WERI-Rb-1 (cell line): ENCODE measurements at regions not wholly inside any gene's neighbourhood (a gene's known extent, or its start where the extent isn't known, plus 50 kb on each side); places are given as distances from the start of the nearest gene placed in this dataset.

Experiments
- DNase-seq: peaks from one replicate; pipeline ENCODE4 v3.0.0-alpha.2; 2020
- H3K27ac ChIP-seq: fragments of 250-450 bp; sonication (Bioruptor Pico); 2 replicates; pipeline ENCODE4 v1.5.1; 2020; ENCODE audit warnings: mild to moderate bottlenecking, moderate library complexity
- H3K27me3 ChIP-seq: fragments of 250-450 bp; sonication (Bioruptor Pico); 2 replicates; pipeline ENCODE4 v1.5.1; 2021; ENCODE audit warnings: mild to moderate bottlenecking, low read depth, moderate library complexity; ENCODE audit not compliant: insufficient read depth, severe bottlenecking
- H3K36me3 ChIP-seq: fragments of 250-450 bp; sonication (Bioruptor Pico); 2 replicates; pipeline ENCODE4 v1.5.1; 2020; ENCODE audit warnings: mild to moderate bottlenecking, moderate library complexity
- H3K4me3 ChIP-seq: 2 replicates; pipeline ENCODE4 v1.5.1; 2011; ENCODE audit warnings: low read depth, mild to moderate bottlenecking, control low read depth, low read length
- H3K9me3 ChIP-seq: fragments of 250-450 bp; sonication (Bioruptor Pico); 2 replicates; pipeline ENCODE4 v1.5.1; 2021; ENCODE audit warnings: mild to moderate bottlenecking, moderate library complexity; ENCODE audit not compliant: severe bottlenecking
- TF ChIP-seq, protein P1 (sequence below): IDR thresholded peaks from 2 replicates; pipeline ENCODE4 v1.5.1; 2011; ENCODE audit warnings: low read depth, mild to moderate bottlenecking, control low read depth, inconsistent platforms, low read length

DNA sequence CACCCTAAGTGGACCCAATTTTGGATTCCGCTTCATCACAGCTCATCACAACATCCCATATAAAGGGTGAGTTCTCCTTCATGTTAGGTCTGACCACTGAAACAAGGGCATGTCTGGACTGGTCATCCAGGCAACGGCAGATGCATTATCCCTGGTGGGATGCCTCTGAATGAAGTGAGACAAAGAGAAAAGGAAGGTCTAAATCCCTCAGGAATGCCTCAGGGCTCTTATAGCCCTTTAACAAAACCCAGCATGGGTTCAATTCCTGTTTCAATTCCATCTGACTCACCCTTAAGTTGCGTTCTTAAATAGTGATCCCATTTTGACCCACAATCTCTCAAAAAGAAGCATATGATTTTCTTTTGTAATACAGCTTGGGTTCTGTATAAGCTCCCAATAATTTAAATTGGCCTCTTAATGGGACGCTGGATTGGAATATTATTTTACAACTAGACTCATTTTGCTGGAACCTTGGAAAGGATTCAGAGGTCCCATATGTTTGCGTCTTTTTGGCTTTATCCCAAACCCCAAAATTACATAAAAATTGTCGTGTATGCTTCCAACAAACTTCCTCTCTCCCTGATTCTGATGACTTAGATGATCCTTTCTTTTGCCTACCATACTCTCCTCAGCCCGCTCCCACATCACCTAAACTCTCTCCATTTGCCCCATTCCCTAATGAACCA lies 287.4 kb upstream of the ZP4 start:
- Histone ChIP-seq H3K27me3 (no peaks in the 10 kb centered on the region), H3K27ac (no peak overlapping the region), H3K9me3 (no peaks in the 10 kb centered on the region), H3K36me3 (no peaks in the 10 kb centered on the region), H3K4me3 (no peak overlapping the region)
- no peak for DNase-seq
- TF ChIP-seq, protein P1, sequence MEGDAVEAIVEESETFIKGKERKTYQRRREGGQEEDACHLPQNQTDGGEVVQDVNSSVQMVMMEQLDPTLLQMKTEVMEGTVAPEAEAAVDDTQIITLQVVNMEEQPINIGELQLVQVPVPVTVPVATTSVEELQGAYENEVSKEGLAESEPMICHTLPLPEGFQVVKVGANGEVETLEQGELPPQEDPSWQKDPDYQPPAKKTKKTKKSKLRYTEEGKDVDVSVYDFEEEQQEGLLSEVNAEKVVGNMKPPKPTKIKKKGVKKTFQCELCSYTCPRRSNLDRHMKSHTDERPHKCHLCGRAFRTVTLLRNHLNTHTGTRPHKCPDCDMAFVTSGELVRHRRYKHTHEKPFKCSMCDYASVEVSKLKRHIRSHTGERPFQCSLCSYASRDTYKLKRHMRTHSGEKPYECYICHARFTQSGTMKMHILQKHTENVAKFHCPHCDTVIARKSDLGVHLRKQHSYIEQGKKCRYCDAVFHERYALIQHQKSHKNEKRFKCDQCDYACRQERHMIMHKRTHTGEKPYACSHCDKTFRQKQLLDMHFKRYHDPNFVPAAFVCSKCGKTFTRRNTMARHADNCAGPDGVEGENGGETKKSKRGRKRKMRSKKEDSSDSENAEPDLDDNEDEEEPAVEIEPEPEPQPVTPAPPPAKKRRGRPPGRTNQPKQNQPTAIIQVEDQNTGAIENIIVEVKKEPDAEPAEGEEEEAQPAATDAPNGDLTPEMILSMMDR, result no peak

DNA sequence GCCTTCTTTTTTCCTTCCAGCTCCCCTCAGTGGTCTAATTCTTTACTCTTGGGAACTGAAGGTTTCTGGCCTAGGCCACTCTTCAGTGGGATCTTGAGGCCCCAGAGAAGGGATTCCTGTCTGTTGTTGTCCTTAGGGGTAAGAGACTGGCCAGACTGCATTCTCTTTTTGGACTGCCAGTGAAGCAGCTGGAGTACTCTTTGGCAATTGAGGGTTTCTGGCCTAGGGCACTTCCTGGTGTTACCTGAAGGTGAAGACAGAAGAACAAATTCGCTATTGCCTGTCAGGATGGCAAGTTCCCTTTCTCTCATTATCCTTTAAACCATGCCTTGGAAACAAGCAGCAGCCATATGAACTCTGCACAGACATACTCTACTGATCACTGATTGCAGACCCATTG lies 286.6 kb upstream of the ZP4 start:
- TF ChIP-seq, protein P1, result no peak
- H3K4me3 ChIP-seq, result no peak overlapping the region
- H3K27ac ChIP-seq, result no peak overlapping the region
- no peaks in the 10 kb centered on the region for H3K9me3 ChIP-seq
- no peak for DNase-seq
- H3K36me3 ChIP-seq, result no peaks in the 10 kb centered on the region
- H3K27me3 ChIP-seq, result no peaks in the 10 kb centered on the region

DNA sequence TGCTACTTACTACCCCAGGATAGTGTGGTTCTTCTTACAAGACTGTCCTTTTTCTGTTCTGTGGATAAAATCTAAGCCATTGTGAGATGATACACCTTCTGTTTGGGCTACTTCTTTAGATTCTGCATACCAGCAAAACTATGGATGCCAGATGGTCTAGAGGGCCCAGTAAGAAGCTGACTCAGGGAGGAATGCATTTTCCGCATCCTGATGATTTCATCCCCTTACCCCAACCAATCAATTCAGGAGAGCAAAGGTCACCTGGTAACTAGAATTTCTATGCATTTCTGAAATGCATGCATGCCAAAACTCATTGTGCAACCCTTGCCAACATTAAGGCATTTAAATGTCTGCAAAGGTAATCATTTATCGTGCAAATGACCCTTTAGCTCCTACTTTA lies 285.7 kb upstream of the ZP4 start:
- no peak for DNase-seq
- H3K9me3 ChIP-seq, result no peaks in the 10 kb centered on the region
- no peaks in the 10 kb centered on the region for H3K36me3 ChIP-seq
- no peaks in the 10 kb centered on the region for H3K27me3 ChIP-seq
- no peak overlapping the region for H3K4me3 ChIP-seq
- TF ChIP-seq, protein P1, result no peak
- no peak overlapping the region for H3K27ac ChIP-seq

DNA sequence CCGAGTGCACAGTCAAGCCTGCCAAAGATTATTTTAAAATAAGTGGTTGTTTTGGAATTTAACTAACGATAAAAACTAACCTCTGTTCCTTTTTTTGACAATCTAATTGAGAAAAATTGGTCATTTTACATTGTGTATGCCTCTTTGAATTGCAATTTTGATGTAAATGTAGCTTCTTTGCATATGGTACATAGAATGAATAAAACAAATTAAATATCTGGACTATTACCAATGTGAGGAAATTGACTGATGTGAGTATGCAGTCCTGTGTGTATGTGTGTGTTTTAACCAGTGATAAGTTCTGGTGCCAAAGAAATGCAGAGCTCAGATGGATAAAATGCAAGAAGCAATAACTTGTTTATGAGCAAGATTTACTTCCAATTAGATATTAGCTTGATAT lies 281.3 kb upstream of the ZP4 start:
- Histone ChIP-seq H3K27ac (no peak overlapping the region), H3K4me3 (no peak overlapping the region), H3K27me3 (no peaks in the 10 kb centered on the region), H3K9me3 (no peaks in the 10 kb centered on the region), H3K36me3 (no peaks in the 10 kb centered on the region)
- TF ChIP-seq, protein P1, result no peak
- DNase-seq, result no peak

DNA sequence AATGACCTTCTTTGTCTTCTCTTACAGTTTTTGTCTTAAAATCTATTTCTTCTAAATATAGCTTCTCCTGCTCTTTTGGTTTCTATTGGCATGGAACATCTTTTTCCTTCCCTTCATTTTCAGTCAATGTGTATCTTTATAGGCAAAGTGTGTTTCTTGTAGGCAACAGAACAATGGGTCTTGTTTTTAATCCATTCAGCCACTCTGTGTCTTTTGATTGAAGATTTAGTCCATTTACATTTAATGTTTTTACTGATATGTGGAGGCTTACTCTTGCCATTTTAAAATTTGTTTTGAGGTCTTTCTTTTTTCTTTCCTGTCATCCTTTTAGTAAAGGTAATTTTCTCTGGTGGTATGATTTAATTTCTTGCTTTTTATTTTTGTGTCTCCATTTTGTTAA lies 271.2 kb upstream of the ZP4 start:
- H3K27ac ChIP-seq, result no peak overlapping the region
- DNase-seq, result no peak
- no peaks in the 10 kb centered on the region for H3K9me3 ChIP-seq
- no peaks in the 10 kb centered on the region for H3K27me3 ChIP-seq
- no peaks in the 10 kb centered on the region for H3K36me3 ChIP-seq
- TF ChIP-seq, protein P1, result no peak
- H3K4me3 ChIP-seq, result no peak overlapping the region

DNA sequence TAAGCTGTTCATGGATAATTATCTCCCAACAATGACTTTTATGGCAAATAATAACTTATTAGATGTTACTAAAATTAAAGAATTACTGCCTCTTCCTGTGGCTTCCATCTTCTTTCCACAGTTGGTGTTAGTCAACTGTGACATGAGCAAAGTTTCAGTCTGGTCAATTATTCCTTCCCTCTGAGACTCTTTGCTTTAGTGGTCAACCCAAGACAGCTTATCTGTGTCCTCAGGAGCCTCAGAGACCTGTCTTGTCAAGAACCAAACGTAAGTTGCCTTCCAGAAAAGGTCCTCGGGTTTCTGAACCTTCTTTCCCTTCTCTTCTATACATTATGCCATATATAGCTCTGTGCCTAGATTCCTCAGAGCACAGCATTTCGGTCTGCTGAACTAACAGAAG lies 263.2 kb upstream of the ZP4 start:
- Histone ChIP-seq H3K4me3 (no peak overlapping the region), H3K36me3 (no peaks in the 10 kb centered on the region), H3K27me3 (peaks cover 3% of the 10 kb centered on the region), H3K27ac (no peak overlapping the region), H3K9me3 (no peaks in the 10 kb centered on the region)
- TF ChIP-seq, protein P1, result no peak
- DNase-seq, result no peak
